GM12878 (cell line): ENCODE measurements at regions not wholly inside any gene's neighbourhood (a gene's known extent, or its start where the extent isn't known, plus 50 kb on each side); places are given as distances from the start of the nearest gene placed in this dataset.

Experiments used
- ATAC-seq: fragments of 200-7000 bp; cut with Tn5 transposase; 3 replicates; pipeline ENCODE4 v1.9.1; 2020; ENCODE audit warnings: mild to moderate bottlenecking, moderate library complexity
- BruUV-seq: library from RNA; stranded (reverse); fragments of 400-500 nt; replicated peaks from 2 replicates; lab custom pipeline; 2021; lab: Mats Ljungman, UMichigan
- CTCF ChIA-PET: fragments of 300-600 bp; sonication (Branson Sonifier 250); formaldehyde crosslinking; extraction: SDS; loops from one replicate; lab custom pipeline; 2021; ENCODE audit warnings: inconsistent platforms; lab: Yijun Ruan, JAX
- POLR2A ChIA-PET: fragments of 350-600 bp; formaldehyde crosslinking; extraction: SDS; loops from one replicate; lab custom pipeline; 2021; ENCODE audit warnings: inconsistent platforms; lab: Charles Lee
- RAD21 ChIA-PET: fragments of 300-600 bp; sonication (Branson Sonifier 250); formaldehyde crosslinking; loops from one replicate; lab custom pipeline; 2023; ENCODE audit warnings: antibody characterized with exemption; ENCODE audit not compliant: unreplicated experiment; lab: Charles Lee
- SMC1A ChIA-PET: fragments of 300-600 bp; sonication (Branson Sonifier 250); formaldehyde crosslinking; loops from one replicate; lab custom pipeline; 2023; ENCODE audit not compliant: unreplicated experiment, uncharacterized antibody; lab: Charles Lee
- DNase-seq: peaks from one replicate; pipeline ENCODE4 v3.0.0-alpha.2; 2011; ENCODE audit warnings: low read depth, low spot score
- FAIRE-seq: peaks from 3 replicates; lab custom pipeline; 2011; peaks lifted over from hg19 to GRCh38; lab: Jason Lieb, UNC
- H2AFZ ChIP-seq: 2 replicates; pipeline ENCODE4 v1.6.0; 2011; ENCODE audit warnings: low read depth, low read length, control low read depth; ENCODE audit not compliant: control insufficient read depth
- H3K27ac ChIP-seq: 2 replicates; pipeline ENCODE4 v1.5.1; 2011; ENCODE audit warnings: control low read depth; ENCODE audit not compliant: control insufficient read depth, insufficient read depth
- H3K27me3 ChIP-seq, 2 experiments: replicated peaks in 1 of 2; 2 replicates each; pipeline versions ENCODE4 v1.6.0 to v1.6.1; 2011; ENCODE audit warnings: low read length in 1 of 2; ENCODE audit not compliant: control insufficient read depth in 2 of 2, insufficient read depth in 2 of 2
- H3K36me3 ChIP-seq, 2 experiments: 2 replicates each; pipeline ENCODE4 v1.5.1; 2011; ENCODE audit warnings: low read length in 1 of 2; ENCODE audit not compliant: control insufficient read depth in 2 of 2, insufficient read depth in 2 of 2
- H3K4me1 ChIP-seq: 2 replicates; pipeline ENCODE4 v1.6.1; 2011; ENCODE audit warnings: mild to moderate bottlenecking, low read length, moderate library complexity, mixed read lengths; ENCODE audit not compliant: control insufficient read depth, insufficient read depth
- H3K4me2 ChIP-seq: 2 replicates; pipeline ENCODE4 v1.6.0; 2011; ENCODE audit warnings: control low read depth; ENCODE audit not compliant: control insufficient read depth, insufficient read depth
- H3K4me3 ChIP-seq: fragments of 200-600 bp; sonication (generic); 2 replicates; pipeline ENCODE4 v1.5.1; 2016
- H3K79me2 ChIP-seq: 2 replicates; pipeline ENCODE4 v1.6.0; 2011; ENCODE audit warnings: low read length; ENCODE audit not compliant: control insufficient read depth, insufficient read depth
- H3K9ac ChIP-seq: 2 replicates; pipeline ENCODE4 v1.8.0; 2011; ENCODE audit warnings: low read length, control low read depth, mixed read lengths; ENCODE audit not compliant: control insufficient read depth, insufficient read depth
- H3K9me3 ChIP-seq: replicated peaks from 3 replicates; pipeline ENCODE4 v1.5.1; 2011; ENCODE audit warnings: mild to moderate bottlenecking, low read length; ENCODE audit not compliant: control insufficient read depth, insufficient read depth
- H4K20me1 ChIP-seq: 2 replicates; pipeline ENCODE4 v1.6.0; 2011; ENCODE audit not compliant: control insufficient read depth, insufficient read depth
- CHD4 ChIP-seq: fragments of 200-600 bp; sonication (generic); IDR thresholded peaks from 2 replicates; pipeline ENCODE4 v1.6.1; 2016; ENCODE audit warnings: mild to moderate bottlenecking
- CREB1 ChIP-seq: IDR thresholded peaks from 2 replicates; pipeline ENCODE4 v1.6.1; 2012; ENCODE audit warnings: low read depth, mild to moderate bottlenecking, inconsistent platforms
- HDAC6 ChIP-seq: fragments of 200-600 bp; sonication (generic); IDR thresholded peaks from one replicate; pipeline ENCODE4 v1.8.0; 2017; ENCODE audit warnings: antibody characterized with exemption; ENCODE audit not compliant: unreplicated experiment
- KLF5 ChIP-seq: fragments of 450-650 bp; IDR thresholded peaks from 2 replicates; pipeline ENCODE4 v1.6.1; 2014; ENCODE audit warnings: mild to moderate bottlenecking; ENCODE audit not compliant: partially characterized antibody
- NFXL1 ChIP-seq: fragments of 450-650 bp; IDR thresholded peaks from 2 replicates; pipeline ENCODE4 v1.6.1; 2017; ENCODE audit warnings: antibody characterized with exemption, mild to moderate bottlenecking, borderline replicate concordance
- SREBF2 ChIP-seq: IDR thresholded peaks from 2 replicates; pipeline ENCODE4 v1.6.1; 2012; ENCODE audit warnings: mild to moderate bottlenecking, low read length
- TAF1 ChIP-seq: IDR thresholded peaks from 2 replicates; pipeline ENCODE4 v1.6.1; 2011; ENCODE audit warnings: mild to moderate bottlenecking, low read depth, low read length, borderline replicate concordance
- ZNF24 ChIP-seq: fragments of 450-650 bp; IDR thresholded peaks from 2 replicates; pipeline ENCODE4 v1.6.1; 2017; ENCODE audit warnings: antibody characterized with exemption, mild to moderate bottlenecking
- ZSCAN29 ChIP-seq: fragments of 450-650 bp; IDR thresholded peaks from 2 replicates; pipeline ENCODE4 v1.6.1; 2017; ENCODE audit warnings: mild to moderate bottlenecking, moderate library complexity
- WGBS: methylation state at CpG from one replicate; pipeline ENCODE4 v1.1.6; 2016; ENCODE audit warnings: low lambda C conversion rate; ENCODE audit not compliant: insufficient replicate concordance, insufficient coverage; ENCODE audit errors: missing lambda C conversion rate; 5-methylcytosine and 5-hydroxymethylcytosine counted together
- in situ Hi-C: fragments of 300-500 bp; cut with MboI; formaldehyde crosslinking; loops from 9 replicates; pipeline ENCODE4 v1.14.3; 2018; ENCODE audit warnings: mixed read lengths
- intact Hi-C: fragments of 100-400 bp; cut with micrococcal nuclease; formaldehyde crosslinking; loops from one replicate; pipeline ENCODE4 v1.14.2; 2022; ENCODE audit not compliant: unreplicated experiment
- TF ChIP-seq, protein P1 (sequence below): fragments of 450-650 bp; IDR thresholded peaks from 2 replicates; pipeline ENCODE4 v1.6.1; 2018; ENCODE audit warnings: borderline replicate concordance, mild to moderate bottlenecking; ENCODE audit not compliant: partially characterized antibody
- TF ChIP-seq, protein P2 (sequence below): fragments of 450-650 bp; IDR thresholded peaks from 2 replicates; pipeline ENCODE4 v1.6.1; 2016; ENCODE audit warnings: mild to moderate bottlenecking, moderate library complexity, borderline replicate concordance
- TF ChIP-seq, protein P3 (sequence below), 3 experiments: IDR thresholded peaks in 2 of 3; conservative IDR thresholded peaks in 1 of 3; 2 replicates each; pipeline ENCODE4 v1.5.1; 2011; ENCODE audit warnings: low read depth in 3 of 3, low read length in 3 of 3, mild to moderate bottlenecking in 3 of 3, control low read depth in 2 of 3, moderate library complexity in 2 of 3, inconsistent platforms in 1 of 3, mixed read lengths in 1 of 3; ENCODE audit not compliant: control insufficient read depth in 2 of 3, insufficient read depth in 1 of 3; ENCODE audit errors: extremely low read depth in 1 of 3
- TF ChIP-seq, protein P4 (sequence below): fragments of 450-650 bp; IDR thresholded peaks from 2 replicates; pipeline ENCODE4 v1.6.1; 2017; ENCODE audit warnings: antibody characterized with exemption, mild to moderate bottlenecking, moderate library complexity

DNA sequence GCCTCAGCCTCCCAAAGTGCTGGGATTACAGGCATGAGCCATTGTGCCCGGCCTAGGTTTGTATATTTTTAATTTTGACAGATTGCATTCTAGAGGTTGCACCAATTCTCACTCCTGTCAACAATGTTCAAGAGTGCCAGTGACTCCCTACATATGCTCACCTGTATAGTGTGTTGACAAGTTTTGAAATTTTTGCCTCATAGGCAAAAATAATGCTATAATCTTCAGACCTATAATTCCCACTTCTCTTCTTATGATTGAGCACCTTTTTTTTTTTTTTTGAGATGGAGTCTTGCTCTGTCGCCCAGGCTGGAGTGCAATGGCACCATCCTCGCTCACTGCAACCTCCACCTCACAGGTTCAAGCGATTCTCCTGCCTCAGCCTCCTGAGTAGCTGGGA lies 139.7 kb downstream of the EVX1 start:
- no TSS peak for BruUV-seq
- no peaks in the 10 kb centered on the region; a peak in 2 of 4 replicates for H3K27me3 ChIP-seq
- no peaks in the 10 kb centered on the region for H4K20me1 ChIP-seq
- H3K4me2 ChIP-seq = no peak overlapping the region
- no peaks in the 10 kb centered on the region for H3K4me1 ChIP-seq
- RAD21 ChIA-PET = no interaction called here
- DNase-seq = no peak
- intact Hi-C loops = no loop called here
- SMC1A ChIA-PET = no interaction called here
- WGBS = 27% methylated on average over 3 of the region's 4 CpGs
- CTCF ChIA-PET = no interaction called here
- H3K9ac ChIP-seq = no peak overlapping the region
- no peaks in the 10 kb centered on the region for H3K79me2 ChIP-seq
- no peak overlapping the region for H3K4me3 ChIP-seq
- no peaks in the 10 kb centered on the region for H3K9me3 ChIP-seq
- H3K36me3 ChIP-seq = no peaks in the 10 kb centered on the region
- H2AFZ ChIP-seq = no peak overlapping the region
- no peak for ATAC-seq
- H3K27ac ChIP-seq = no peak overlapping the region
- FAIRE-seq = no peak
- POLR2A ChIA-PET = no interaction called here
- TF ChIP-seq, protein P1, sequence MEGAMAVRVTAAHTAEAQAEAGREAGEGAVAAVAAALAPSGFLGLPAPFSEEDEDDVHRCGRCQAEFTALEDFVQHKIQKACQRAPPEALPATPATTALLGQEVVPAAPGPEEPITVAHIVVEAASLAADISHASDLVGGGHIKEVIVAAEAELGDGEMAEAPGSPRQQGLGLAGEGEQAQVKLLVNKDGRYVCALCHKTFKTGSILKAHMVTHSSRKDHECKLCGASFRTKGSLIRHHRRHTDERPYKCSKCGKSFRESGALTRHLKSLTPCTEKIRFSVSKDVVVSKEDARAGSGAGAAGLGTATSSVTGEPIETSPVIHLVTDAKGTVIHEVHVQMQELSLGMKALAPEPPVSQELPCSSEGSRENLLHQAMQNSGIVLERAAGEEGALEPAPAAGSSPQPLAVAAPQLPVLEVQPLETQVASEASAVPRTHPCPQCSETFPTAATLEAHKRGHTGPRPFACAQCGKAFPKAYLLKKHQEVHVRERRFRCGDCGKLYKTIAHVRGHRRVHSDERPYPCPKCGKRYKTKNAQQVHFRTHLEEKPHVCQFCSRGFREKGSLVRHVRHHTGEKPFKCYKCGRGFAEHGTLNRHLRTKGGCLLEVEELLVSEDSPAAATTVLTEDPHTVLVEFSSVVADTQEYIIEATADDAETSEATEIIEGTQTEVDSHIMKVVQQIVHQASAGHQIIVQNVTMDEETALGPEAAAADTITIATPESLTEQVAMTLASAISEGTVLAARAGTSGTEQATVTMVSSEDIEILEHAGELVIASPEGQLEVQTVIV = no peak
- TF ChIP-seq, protein P2, sequence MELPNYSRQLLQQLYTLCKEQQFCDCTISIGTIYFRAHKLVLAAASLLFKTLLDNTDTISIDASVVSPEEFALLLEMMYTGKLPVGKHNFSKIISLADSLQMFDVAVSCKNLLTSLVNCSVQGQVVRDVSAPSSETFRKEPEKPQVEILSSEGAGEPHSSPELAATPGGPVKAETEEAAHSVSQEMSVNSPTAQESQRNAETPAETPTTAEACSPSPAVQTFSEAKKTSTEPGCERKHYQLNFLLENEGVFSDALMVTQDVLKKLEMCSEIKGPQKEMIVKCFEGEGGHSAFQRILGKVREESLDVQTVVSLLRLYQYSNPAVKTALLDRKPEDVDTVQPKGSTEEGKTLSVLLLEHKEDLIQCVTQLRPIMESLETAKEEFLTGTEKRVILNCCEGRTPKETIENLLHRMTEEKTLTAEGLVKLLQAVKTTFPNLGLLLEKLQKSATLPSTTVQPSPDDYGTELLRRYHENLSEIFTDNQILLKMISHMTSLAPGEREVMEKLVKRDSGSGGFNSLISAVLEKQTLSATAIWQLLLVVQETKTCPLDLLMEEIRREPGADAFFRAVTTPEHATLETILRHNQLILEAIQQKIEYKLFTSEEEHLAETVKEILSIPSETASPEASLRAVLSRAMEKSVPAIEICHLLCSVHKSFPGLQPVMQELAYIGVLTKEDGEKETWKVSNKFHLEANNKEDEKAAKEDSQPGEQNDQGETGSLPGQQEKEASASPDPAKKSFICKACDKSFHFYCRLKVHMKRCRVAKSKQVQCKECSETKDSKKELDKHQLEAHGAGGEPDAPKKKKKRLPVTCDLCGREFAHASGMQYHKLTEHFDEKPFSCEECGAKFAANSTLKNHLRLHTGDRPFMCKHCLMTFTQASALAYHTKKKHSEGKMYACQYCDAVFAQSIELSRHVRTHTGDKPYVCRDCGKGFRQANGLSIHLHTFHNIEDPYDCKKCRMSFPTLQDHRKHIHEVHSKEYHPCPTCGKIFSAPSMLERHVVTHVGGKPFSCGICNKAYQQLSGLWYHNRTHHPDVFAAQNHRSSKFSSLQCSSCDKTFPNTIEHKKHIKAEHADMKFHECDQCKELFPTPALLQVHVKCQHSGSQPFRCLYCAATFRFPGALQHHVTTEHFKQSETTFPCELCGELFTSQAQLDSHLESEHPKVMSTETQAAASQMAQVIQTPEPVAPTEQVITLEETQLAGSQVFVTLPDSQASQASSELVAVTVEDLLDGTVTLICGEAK = no peak
- no peak for TF ChIP-seq ZSCAN29
- no peak for TF ChIP-seq CREB1
- TF ChIP-seq NFXL1 = no peak
- TF ChIP-seq KLF5 = no peak
- TF ChIP-seq, protein P3, sequence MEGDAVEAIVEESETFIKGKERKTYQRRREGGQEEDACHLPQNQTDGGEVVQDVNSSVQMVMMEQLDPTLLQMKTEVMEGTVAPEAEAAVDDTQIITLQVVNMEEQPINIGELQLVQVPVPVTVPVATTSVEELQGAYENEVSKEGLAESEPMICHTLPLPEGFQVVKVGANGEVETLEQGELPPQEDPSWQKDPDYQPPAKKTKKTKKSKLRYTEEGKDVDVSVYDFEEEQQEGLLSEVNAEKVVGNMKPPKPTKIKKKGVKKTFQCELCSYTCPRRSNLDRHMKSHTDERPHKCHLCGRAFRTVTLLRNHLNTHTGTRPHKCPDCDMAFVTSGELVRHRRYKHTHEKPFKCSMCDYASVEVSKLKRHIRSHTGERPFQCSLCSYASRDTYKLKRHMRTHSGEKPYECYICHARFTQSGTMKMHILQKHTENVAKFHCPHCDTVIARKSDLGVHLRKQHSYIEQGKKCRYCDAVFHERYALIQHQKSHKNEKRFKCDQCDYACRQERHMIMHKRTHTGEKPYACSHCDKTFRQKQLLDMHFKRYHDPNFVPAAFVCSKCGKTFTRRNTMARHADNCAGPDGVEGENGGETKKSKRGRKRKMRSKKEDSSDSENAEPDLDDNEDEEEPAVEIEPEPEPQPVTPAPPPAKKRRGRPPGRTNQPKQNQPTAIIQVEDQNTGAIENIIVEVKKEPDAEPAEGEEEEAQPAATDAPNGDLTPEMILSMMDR (IDR thresholded peaks at IDR 0.05 in 2 of 3, conservative IDR thresholded peaks at IDR 0.05 in 1 of 3; ENCODE audit: control insufficient read depth in 2 of 3, extremely low read depth in 1 of 3, insufficient read depth in 1 of 3, low read depth in 3 of 3, low read length in 3 of 3) = no peak
- TF ChIP-seq TAF1 = no peak
- TF ChIP-seq SREBF2 = no peak
- TF ChIP-seq ZNF24 = no peak
- TF ChIP-seq, protein P4, sequence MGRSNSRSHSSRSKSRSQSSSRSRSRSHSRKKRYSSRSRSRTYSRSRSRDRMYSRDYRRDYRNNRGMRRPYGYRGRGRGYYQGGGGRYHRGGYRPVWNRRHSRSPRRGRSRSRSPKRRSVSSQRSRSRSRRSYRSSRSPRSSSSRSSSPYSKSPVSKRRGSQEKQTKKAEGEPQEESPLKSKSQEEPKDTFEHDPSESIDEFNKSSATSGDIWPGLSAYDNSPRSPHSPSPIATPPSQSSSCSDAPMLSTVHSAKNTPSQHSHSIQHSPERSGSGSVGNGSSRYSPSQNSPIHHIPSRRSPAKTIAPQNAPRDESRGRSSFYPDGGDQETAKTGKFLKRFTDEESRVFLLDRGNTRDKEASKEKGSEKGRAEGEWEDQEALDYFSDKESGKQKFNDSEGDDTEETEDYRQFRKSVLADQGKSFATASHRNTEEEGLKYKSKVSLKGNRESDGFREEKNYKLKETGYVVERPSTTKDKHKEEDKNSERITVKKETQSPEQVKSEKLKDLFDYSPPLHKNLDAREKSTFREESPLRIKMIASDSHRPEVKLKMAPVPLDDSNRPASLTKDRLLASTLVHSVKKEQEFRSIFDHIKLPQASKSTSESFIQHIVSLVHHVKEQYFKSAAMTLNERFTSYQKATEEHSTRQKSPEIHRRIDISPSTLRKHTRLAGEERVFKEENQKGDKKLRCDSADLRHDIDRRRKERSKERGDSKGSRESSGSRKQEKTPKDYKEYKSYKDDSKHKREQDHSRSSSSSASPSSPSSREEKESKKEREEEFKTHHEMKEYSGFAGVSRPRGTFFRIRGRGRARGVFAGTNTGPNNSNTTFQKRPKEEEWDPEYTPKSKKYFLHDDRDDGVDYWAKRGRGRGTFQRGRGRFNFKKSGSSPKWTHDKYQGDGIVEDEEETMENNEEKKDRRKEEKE = no peak
- no peak for TF ChIP-seq CHD4
- no peak for TF ChIP-seq HDAC6
- TF ChIP-seq, all 136 proteins: peak for 0
- in situ Hi-C loops = no loop called here
